GM12873 (cell line): ENCODE measurements at regions not wholly inside any gene's neighbourhood (a gene's known extent, or its start where the extent isn't known, plus 50 kb on each side); places are given as distances from the start of the nearest gene placed in this dataset.

Source experiments
- CTCF ChIP-seq: IDR thresholded peaks from 2 replicates; pipeline ENCODE4 v1.5.1; 2012; ENCODE audit warnings: low read depth, mild to moderate bottlenecking, moderate library complexity, low read length, control low read depth; ENCODE audit not compliant: insufficient read depth; ENCODE audit errors: missing control alignments

GRCh38 chr21:25005388-25005787 lies 601.9 kb downstream of the MRPL39 start:
- no peak for TF ChIP-seq CTCF

- TF ChIP-seq CTCF: no peak
These were observed 604.6 kb downstream of the MRPL39 start for GRCh38 chr21:25002676-25003075.

- TF ChIP-seq CTCF: no peak
These were observed 612.1 kb downstream of the MRPL39 start for GRCh38 chr21:24995216-24995615.

GRCh38 chr21:24994717-24995116 lies 612.6 kb downstream of the MRPL39 start:
- no peak for TF ChIP-seq CTCF

GRCh38 chr21:24989516-24989915 lies 617.8 kb downstream of the MRPL39 start:
- TF ChIP-seq CTCF: no peak

- TF ChIP-seq CTCF: no peak
These were observed 618.3 kb downstream of the MRPL39 start for GRCh38 chr21:24988941-24989340.

- TF ChIP-seq CTCF: no peak
These were observed 631.0 kb downstream of the MRPL39 start for GRCh38 chr21:24976238-24976637.
